Fibroblast of gingiva (primary cell): ENCODE measurements at regions not wholly inside any gene's neighbourhood (a gene's known extent, or its start where the extent isn't known, plus 50 kb on each side); places are given as distances from the start of the nearest gene placed in this dataset.

Experiments
- DNase-seq: peaks from one replicate; pipeline ENCODE4 v3.0.0-alpha.2; 2011; ENCODE audit warnings: low read depth

GRCh38 chr9:88923653-88924288 lies 67.5 kb upstream of the S1PR3 start:
- no peak for DNase-seq

- DNase-seq = no peak
Observed at GRCh38 chr9:88925481-88925880, 65.8 kb upstream of the S1PR3 start.

- DNase-seq = no peak
Observed at GRCh38 chr9:88926781-88927505, 64.3 kb upstream of the S1PR3 start.

GRCh38 chr9:88927510-88927909 lies 63.8 kb upstream of the S1PR3 start:
- DNase-seq = no peak

DNA sequence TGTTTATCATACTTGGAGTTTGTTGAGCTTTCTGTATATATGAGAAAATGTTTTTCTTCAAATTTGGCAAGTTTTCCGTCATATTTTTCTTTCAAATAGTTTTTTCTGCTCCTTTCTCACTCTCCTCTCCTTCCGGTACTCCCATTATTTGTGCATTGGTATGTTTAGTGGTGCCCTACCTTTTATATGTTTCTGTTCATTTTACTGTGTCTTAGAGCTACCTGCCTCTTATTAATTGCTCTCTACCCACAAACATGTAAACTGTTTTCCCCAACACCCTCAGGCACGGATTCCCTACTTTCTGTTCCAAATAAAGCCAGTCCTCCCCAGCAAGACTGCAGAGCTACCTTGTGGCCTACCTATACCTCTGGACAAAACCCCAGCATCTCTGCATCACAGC lies 60.6 kb upstream of the S1PR3 start:
- no peak for DNase-seq

GRCh38 chr9:88932766-88933165 lies 58.5 kb upstream of the S1PR3 start:
- no peak for DNase-seq

GRCh38 chr9:88933607-88934379 lies 57.5 kb upstream of the S1PR3 start:
- DNase-seq = no peak

DNA sequence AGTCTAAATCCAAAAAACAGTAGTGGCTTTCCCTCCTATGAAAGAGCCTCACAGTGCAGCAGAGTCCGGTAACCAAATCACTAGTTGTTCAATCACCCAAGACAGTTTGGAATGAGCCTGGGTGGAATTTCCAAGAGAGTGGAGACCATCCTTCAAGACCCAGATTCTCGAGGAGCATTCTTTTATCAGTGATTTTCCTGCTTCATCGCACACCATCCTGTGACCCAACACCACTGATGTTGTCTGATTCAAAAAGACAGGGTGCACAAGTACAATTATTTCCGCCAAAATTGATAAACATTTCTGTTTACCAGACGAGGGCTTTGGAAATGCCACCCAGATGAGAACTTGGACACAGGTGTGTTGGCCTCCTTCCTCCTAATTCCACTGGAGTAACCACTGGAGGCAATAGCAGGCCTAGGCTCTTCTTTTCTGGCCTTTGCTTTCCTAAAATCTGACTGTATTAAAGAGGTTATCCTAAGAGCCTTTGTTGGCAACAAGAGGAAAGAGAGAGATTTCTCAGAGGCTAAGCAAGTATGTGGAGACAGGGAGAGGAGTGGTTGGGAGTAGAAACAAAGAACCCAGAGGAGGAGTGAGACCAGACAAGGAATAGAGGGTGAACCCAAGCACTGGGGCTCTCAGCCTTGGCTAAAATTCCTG lies 56.3 kb upstream of the S1PR3 start:
- no peak for DNase-seq

- DNase-seq = peak; percentile 36
Observed at GRCh38 chr9:88936132-88936531, 55.1 kb upstream of the S1PR3 start.

DNA sequence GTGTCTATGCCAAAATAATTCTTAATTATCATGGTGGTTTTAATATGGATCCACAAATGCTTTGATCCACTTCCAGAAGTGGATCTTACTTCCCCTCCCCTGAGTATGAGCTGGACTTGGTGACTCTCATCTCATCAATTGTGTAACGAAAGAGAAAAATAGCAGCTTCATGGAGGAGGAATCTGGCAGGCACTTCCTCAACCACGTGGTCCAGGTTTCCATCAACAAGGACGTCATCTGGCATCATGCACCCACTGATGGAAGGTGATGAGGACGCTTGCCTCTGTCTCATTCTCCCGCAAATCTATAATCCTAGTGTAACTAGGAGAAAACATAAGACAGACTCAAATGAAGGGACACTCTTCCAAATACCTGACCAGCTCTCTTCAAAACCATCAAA lies 54.6 kb upstream of the S1PR3 start:
- no peak for DNase-seq

DNA sequence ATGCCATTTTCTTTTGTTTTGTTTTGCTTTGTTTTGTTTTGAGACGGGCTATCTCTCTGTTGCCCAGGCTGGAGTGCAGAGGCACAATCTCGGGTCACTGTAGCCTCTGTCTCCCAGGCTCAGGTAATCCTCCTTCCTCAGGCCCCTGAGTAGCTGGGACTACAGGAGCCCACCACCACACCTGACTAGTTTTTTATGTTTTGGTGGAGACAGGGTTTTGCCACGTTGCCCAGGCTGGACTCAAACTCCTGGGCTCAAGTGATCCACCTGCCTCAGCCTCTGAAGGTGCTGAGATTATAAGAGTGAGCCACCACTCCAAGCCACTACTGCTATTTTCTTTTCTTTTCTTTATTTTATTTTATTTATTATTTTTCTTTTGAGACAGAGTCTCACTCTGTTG lies 54.0 kb upstream of the S1PR3 start:
- DNase-seq = no peak

DNA sequence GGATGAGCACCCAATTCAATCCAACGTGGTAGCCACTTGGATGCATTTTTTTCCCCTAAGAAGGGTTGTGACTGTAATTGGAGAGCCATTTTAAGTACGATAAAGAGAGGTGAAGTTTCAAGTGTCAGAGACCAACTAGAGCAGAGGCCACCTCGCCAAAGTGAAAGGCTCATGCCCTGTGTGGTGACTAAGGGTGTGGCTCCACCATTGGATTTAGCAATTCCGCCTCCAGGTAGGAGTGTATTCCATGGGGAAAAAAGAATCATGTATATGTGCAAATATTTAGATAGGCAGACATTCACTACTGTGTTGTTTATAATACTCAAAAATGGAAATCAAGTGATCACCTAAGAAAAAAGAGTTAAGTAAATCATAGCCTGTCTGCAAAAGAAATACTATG lies 53.1 kb upstream of the S1PR3 start:
- no peak for DNase-seq
